OCI-LY7 (cell line): ENCODE measurements at regions not wholly inside any gene's neighbourhood (a gene's known extent, or its start where the extent isn't known, plus 50 kb on each side); places are given as distances from the start of the nearest gene placed in this dataset.

ENCODE experiments used
- CTCF ChIP-seq: fragments of 200-600 bp; sonication (generic); conservative IDR thresholded peaks from 2 replicates; pipeline ENCODE4 v1.5.1; 2014; ENCODE audit warnings: mild to moderate bottlenecking, antibody characterized with exemption, low read length, moderate library complexity, mixed read lengths
- EZH2phosphoT487 ChIP-seq: fragments of 200-600 bp; sonication (generic); IDR thresholded peaks from 2 replicates; pipeline ENCODE4 v1.6.1; 2018; ENCODE audit warnings: low read depth, borderline replicate concordance, mild to moderate bottlenecking, mixed run types, antibody characterized with exemption, low read length, moderate library complexity, mixed read lengths

GRCh38 chr1:29603622-29604021 is 367.3 kb downstream of the PTPRU start:
- no peak for TF ChIP-seq CTCF
- no peak for TF ChIP-seq EZH2phosphoT487
